Esophagus mucosa (tissue), 1 donor: ENCODE measurements at regions not wholly inside any gene's neighbourhood (a gene's known extent, or its start where the extent isn't known, plus 50 kb on each side); places are given as distances from the start of the nearest gene placed in this dataset.
"Not testable (repeated sequence)": the region's sequence is repeated elsewhere in the genome, so short reads cannot be mapped to it uniquely, and the experiment has no call there.

Experiments used
- ATAC-seq: fragments of 200-7000 bp; cut with Tn5 transposase; one replicate; pipeline ENCODE4 v1.9.1; 2020
- donor health status: DM: yes; HTN: yes; CAD: no.

DNA sequence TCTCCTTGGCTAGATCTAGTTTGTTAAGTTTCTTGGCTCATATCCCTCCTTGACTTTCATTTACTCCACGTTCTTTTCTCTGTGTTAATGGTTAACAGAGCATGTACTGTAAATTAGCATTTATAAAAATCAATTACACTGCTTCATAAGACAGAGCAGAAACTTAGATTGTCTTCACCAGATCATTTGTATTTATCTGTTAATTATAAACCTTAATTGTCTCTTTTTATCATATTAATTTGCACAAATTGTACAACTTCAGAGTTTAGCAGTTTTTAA is 221.2 kb upstream of the EGLN3 start:
- ATAC-seq, result no peak

DNA sequence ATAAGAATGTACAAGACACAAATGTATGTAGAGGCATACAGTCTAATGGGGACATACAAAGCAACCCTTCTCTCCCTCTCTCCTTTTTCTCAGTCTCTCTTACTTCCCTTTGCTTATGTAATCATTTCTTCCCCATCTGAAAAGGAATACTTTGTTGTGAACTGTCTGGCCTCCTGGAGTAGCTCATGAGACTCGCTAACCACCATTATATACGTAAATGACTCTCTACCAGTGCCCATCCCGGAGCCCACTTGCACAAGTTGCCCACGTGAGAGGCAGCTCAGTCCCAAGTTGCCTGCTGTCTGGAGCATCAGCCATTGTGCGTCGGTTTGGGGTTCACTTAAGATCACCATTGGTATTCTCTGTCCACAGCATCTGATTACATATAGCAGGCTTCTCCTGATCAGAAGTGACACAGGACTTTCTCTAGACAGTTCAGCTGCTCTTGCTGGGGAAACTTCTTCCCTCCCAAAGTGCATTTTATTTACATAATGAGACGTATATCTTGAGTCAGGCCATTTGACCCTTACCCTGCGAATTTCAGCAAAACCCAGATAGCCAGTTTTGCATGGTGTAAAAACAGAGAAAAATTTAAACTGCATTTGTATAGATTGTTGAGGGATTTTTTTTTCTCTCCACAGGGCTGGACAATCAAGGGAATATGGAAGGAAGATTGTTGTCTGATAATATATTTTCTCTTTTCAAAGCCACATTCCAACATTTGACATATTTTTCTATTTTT is 220.7 kb upstream of the EGLN3 start:
- ATAC-seq, result no peak

DNA sequence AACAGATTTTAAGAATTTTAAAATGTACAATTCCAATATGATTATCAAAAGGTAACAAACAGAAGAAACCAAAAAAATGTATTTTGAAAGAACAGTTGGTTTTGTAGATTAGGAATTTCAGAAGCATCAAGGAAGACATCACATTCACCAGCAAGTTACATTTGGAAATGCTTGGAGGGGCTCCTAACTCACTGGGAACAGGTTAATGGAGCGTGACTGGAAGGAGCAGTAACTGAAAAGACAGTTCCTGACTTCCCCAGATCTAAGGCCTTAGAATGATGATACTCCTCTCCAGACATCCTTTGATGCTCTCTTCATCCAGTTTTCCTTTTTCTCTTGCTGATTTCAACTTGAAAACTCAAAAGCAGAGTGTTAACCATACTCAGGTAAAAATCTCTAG is 220.0 kb upstream of the EGLN3 start:
- no peak for ATAC-seq

DNA sequence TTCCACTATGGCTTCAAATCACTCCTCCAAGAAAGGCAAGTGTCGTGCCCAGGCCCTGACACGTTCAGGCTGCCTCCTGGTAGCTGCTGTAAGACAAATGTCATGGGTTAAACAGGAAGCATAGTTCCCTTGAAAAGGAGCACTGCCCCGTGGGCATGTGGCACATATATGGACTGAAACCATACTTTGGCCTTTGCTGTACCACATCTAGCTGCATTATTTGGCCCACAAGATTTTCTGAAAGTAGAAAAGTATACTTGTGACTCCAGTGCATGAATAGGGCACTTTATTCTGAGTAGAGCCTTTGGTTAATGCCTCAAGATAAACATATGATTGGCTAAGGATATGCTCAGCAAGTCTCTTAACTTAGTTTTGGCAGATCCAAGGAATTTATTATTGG is 218.7 kb upstream of the EGLN3 start:
- ATAC-seq, result no peak

DNA sequence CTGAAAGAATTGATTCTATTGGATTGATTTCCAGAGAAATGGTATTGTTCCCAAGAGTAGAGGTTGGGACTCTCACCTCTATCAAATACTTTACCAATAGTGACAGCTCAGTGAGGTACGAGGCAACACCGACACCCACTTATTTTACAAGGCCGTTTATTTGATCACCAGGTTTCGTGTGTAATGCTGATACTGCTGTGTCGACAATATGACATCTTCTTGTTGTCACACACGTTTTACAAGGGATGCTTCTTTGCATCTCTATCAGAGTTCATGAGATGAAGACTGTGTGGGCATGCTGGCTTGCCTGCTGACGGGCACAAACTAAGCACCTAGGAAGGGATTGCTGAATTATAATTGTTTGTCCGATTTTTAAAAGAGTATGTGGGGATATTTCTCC is 217.8 kb upstream of the EGLN3 start:
- no peak for ATAC-seq

DNA sequence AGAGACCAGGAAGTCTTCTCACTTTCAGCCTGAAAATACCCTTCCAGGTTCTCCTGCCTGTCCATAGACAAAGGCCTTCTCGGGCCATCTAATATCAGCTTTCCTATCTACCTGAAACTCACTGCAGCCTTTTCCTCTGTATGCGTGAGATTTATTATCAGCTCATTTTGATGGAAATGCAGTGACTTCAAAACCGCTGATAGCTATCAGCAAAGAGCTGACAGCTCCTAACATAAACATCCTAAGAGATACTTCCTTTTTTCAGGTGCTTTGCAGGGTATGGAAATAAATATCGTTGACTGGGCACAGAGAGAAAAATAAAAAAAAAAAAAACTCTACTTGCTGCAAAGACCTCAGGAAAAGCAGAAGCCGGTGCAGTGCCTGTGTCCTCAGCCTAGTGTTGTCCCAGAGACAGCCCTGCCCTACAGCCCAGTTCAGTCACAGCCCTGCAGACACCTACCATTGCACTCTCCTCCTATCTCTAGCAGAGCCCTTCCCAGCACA is 215.0 kb upstream of the EGLN3 start:
- ATAC-seq, result no peak

DNA sequence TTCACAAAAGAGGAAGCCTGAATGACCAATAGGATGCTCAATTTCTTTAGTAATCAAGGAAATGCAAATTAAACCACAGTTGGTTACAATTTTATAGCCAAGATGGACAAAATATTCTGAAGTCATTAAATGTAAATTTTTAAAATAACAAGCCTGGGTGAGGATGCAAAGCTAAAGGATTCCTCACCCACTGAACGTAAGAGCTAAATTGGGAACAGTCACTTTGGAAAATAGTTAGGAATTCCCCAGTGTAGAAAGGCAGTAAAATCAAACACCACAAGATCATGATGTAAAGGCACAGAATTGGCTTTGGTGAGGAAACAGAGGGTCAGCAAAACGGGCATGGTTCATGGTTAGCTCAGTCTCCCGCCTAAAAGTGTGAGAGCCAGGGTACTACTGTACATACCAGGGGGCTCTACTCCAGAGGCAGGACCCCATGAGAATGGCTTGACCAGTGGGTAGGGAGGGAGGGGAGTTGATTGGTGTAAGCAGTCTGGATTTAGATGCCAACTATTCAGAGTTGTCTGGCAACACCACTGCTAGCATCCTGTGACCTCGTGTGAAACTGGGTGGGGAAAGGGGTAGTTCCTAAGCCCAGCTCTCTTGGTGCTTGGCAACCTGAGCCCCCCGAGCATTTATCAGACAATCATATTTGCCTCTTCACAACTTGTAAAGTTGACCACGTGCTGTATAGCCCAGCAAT is 213.4 kb upstream of the EGLN3 start:
- ATAC-seq, result no peak

DNA sequence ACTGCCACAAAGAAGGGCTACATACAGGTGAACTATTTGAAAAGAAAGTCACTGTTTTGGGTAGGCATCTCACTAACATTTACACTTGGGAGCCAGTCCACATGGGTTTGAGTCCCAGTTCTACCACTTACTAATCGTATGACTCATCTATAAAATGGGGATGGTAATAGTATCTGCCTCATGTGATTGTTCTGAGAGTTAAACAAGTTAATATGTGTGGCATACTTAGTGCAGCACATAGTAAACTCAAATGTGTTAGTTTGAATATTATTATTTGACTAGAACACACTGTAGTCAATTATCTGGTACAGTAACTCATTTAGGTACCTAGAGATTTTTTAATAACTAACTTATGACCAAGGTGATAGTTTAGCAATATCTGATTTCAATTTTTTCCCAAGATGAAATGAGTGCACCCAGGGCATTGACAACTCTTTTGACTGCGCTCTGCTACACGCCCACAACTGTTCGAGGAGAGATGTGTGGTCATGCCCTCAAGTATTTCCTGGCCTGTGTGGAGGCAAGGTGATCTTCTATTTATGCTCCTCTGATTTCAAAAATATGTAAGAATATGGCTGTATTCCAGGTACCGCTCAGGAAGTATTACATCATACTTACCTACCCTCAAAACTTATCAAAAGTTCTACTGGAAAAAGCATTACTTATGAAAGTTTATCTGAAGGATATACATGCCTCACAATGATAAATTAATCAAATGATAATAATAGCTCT is 210.6 kb upstream of the EGLN3 start:
- ATAC-seq, result peak; percentile 25

DNA sequence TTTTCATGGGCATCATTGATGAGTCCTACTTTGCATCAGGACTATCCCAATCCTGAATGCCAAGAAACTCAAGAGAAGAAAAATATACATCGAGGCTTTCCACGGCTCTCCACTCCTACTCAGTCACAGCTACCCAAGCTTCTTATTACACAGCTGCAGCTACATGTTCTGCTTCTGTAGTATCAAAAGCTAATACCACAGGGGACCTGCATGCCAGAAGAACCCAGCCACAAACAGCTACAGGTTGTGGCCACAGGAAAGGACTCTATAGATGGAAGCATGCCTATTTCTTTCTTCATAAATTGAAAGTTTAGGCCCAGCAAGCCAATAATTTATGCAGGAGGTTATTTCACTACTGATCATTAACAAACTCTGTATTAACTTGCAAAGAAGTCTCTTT is 209.7 kb upstream of the EGLN3 start:
- no peak for ATAC-seq

DNA sequence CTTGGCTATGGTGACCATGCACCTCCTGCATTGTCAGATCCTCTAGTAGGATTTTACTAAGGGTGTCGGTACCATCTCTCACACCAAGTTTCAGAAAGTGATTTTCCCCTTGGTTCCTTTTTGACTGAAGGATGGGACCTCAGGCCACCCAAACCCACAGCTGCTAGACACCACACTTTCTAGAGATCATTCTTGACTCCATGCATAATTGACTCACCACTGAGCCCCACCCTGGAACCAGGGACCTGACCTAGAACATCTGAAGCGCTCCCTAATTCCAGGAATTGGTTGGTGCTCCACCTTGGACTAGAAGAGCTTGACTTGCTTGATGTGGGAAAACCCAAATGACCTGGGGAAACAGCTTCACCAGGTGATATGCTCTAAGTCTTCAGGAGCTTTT is 206.8 kb upstream of the EGLN3 start:
- ATAC-seq, result no peak

DNA sequence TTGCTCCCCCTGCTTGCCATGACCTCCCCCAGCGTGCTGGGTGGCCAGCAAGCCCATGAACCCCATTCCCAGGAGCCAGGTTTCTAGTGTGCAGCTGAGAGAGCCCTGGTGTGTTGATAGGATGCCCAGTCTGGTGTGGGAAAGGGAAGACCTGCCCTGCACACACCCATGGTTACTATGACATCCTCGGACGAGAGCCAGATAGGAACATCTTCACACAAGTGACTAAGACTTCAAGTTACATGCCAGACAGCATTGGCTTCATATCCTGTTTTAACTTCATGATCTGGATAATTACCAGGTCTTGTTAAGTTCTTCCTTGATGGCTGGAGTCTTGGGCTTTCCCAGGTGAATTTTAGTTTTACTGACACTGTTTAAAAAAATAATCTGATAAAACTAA is 196.6 kb upstream of the EGLN3 start:
- peak; percentile 79 for ATAC-seq

DNA sequence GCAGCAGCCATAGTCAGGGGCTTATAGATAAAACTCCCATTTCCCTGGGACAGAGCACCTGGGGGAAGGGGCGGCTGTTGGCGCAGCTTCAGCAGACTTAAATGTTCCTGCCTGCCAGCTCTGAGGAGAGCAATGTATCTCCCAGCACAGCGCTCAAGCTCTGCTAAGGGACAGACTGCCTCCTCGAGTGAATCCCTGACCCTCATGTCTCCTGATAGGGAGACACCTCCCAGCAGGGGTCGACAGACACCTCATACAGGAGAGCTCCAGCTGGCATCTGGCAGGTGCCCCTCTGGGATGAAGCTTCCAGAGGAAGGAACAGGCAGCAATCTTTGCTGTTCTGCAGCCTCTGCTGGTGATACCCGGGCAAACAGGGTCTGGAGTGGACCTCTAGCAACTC is 189.3 kb upstream of the EGLN3 start:
- not testable (repeated sequence) for ATAC-seq

DNA sequence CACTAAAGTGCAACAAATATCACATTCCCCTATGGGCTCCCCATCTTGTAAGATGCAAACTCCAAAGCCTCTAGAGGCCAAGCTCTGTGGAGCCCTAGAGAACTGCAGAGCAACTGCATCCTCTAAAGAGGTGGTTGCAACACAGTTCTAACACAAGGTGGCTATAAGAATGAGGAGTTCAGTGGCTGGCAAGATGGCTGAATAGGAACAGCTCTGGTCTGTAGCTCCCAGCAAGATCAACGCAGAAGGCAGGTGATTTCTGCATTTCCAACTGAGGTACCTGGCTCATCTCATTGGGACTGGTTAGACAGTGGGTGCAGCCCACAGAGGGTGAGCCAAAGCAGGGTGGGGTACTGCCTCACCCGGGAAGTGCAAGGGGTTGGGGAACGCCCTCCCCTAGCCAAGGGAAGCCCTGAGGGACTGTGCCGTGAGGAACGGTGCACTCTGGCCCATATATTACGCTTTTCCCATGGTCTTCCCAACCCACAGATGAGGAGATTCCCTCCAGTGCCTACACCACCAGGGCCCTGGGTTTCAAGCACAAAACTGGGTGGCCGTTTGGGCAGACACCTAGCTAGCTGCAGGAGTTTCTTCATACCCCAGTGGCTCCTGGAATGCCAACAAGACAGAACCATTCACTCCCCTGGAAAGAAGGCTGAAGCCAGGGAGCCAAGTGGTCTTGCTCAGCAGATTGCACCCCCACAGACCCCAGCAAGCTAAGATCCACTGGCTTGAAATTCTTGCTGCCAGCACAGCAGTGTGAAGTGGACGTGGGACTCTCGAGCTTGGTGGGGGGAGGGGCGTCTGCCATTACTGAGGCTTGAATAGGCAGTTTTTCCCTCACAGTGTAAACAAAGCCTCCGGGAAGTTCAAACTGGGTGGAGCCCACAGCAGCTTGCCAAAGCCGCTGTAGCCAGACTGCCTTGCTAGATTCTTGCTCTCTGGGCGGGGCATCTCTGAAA is 188.6 kb upstream of the EGLN3 start:
- ATAC-seq, result peak; percentile 92

DNA sequence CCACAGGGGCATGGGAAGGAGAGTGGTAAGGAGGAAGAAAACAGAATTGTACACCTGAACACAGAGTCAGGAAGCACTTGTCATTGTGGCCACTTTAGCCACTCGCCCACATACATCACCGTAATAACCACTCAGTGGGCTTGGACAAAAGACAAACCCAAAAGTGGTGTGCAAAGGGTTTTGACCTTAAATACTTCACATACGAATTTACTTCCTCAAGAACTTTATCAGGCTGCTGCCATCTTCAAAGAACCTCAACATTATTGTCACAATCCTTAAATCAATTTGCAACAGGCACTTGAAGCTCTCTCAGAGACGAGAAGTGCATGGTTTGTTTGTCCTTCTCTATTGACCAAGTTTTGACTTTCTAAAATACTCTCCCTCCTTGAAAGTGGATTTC is 187.3 kb upstream of the EGLN3 start:
- ATAC-seq, result no peak

DNA sequence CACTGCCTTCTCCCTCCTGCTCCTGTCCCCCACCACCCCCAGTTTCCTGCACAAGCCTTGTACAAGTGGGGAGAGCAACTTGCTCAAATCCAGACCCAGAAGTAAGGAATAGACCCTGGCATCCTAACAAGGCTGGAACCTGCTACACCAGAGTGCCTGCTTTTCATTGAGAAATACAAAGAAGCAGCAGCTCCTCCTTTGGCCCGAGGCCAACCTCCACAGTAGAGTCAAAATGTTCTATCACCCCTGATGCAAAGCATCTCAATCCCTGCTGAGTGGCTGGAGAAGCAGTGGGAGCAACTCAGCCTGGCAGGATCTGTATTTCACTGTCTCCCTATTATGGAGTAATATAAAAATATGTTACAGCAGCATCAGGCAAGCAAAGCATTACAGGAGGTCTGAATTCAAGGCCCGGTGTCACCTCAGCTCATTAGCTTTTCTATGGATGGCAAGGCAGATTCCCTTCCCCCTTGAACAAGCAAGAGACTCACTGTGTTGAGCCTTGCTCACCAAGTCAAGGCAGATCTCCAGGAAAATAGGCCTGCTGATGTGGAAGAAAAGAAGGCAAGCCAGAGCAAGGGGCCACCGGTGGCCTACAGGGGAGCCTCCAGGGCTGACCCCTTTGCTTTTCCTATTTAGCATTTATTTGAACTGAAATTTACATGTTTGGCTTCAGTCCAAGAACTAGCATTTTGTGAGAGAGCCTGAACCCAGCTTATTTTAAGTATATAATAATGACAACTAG is 186.3 kb upstream of the EGLN3 start:
- peak; percentile 35 for ATAC-seq

DNA sequence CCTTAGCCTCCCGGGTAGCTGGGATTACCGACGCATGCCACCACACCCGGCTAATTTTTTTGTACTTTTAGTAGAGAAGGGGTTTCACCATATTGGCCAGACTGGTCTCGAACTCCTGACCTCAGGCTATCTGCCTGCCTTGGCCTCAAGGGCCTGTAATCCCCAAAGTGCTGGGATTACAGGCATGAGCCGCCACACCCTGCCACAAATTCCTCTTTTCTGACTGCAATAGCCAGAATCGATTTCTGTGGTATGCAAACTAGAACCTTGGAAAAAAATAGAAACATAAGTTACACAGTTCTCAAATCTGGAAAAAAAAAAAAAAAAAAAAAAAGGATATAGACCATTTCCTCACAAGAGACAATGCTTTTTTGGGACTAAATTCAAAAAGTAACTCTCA is 184.6 kb upstream of the EGLN3 start:
- no peak for ATAC-seq

DNA sequence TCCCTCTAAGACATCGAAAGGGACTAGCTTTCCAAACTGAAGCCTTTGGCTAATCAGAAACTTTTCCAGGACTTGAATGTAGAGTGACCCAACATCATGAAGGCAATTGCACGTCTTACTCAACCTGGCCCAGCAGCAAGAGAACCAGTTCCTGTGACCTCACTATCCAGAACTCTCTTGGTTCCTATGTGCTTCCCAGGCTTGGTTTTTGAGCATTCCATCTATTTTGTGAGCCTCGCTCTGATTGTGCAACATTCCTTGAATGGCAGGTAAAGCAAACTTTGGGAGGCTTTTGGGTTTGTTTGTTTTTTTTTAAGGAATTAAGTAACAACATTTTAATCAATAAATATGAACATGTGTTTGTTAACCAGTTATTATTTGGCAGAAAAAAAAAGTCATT is 183.6 kb upstream of the EGLN3 start:
- ATAC-seq, result no peak

DNA sequence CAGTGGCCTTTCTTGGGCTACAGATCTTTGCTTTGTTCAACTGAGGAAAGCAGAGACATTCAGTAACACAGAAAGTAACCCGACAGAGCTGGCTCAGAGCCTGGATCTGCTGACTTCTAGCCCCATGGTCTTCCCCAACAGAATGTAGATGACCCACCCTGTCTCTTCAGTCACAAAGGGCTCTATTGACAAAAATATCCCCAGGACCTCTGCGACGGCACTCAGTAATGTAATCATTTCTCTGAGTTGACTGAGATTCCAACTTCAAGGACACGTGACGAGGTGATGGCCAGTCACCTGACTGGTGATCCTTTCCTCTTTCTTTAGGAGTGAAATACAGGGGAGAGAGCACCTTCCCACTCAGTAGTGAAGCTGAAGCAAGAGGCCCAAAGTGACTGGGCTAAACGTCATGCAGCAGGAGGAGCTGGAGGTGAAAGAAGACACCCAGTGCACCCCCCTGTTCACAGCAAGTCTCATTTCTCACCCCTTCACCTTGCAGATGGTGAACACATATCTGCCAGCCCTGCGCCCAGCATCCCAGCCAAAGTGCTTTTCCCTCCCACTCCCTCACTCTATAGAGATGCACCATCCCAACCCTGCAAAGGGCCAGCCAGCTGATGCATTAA is 179.2 kb upstream of the EGLN3 start:
- no peak for ATAC-seq

DNA sequence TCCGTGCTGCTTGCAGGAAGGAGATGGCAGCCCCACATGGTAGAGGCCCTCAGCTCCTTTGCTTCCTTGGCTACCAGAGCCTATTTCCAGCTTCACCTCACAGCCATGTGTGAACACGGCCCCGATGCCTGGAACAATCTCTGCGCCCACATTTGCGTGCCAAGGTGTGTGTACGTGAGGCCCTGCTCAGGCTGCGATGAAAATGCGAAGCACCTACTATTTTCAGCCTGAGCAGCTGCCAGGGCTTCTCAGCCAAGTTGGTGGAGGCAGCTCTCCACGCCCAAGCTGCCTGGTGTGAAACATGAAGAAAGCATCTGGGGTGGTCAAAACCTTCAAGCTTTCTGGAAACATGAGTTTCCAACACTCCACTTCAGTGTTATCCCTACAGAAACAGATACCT is 177.8 kb upstream of the EGLN3 start:
- no peak for ATAC-seq

DNA sequence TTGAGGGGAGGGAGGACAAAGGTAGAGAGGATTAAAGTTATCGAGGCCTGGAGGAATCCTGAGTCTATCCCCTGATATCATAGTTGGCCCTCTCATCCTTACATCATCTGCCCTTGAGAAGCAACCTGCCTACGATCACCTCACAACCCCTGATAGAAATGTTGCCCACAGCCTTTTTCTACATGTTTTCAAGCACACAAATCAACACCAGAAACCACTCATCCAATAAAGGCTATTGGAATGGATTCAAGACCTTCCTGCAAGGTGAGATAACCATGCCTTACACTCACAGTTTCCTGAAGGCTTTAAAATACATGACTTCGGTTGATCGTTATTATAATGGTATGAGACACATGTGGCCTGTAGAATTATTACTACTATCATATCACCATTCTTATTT is 175.7 kb upstream of the EGLN3 start:
- no peak for ATAC-seq

DNA sequence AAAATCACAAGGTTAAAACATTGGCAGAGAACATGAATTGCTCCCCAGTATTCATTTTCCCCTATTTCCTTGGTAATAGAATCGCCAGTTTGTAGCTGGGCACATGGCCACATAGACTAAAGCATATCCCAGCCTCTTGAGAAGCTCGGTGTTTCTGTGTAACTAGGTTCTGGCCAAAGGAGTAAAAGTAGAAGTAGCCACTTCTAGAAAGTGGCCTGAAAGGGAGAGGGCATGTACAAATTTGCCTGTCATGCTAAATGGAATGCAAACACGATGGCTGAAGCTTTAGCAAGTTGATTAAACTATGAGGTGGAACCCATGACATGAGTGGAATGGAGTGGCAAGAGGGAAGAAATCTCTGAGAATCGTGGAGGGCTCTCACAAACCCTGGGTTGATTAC is 173.7 kb upstream of the EGLN3 start:
- ATAC-seq, result no peak

DNA sequence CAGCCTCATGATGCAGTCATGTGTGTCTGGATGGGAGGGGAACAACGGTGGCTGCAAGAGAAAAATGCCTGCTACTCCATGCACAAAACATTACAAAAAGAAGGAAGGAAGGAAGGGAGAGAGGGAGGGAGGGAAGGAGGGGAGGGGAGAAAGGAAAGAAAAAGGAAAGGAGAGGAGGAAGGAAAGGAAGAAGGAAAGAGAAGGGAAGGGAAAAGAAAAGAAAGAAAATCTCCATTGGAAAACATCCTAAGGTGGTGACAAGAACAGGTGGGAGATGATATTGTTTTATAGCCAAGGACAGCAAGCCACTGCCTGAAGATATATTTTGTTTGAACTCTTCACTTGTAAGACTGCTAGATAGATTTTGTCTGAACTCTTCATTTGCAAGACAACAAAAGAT is 171.8 kb upstream of the EGLN3 start:
- ATAC-seq, result no peak
